ENCODE measurements at regions not wholly inside any gene's neighbourhood (a gene's known extent, or its start where the extent isn't known, plus 50 kb on each side); places are given as distances from the start of the nearest gene placed in this dataset.

- no peaks in the 10 kb centered on the region for H4K20me1 ChIP-seq (ENCODE audit: control insufficient read depth, extremely low read depth, insufficient read depth, low read length)
- no peaks in the 10 kb centered on the region for H3K9me3 ChIP-seq (ENCODE audit: control insufficient read depth, insufficient read depth, low read depth, low read length)
- no peak overlapping the region for H2AFZ ChIP-seq (ENCODE audit: low read length)
- H3K27ac ChIP-seq (ENCODE audit: insufficient read depth, low read length): no peak overlapping the region
- no peak overlapping the region for H3K9ac ChIP-seq (ENCODE audit: insufficient read depth, low read length)
- H3K27me3 ChIP-seq (ENCODE audit: control insufficient read depth, insufficient read depth, low read length): no peaks in the 10 kb centered on the region
- H3K36me3 ChIP-seq (ENCODE audit: control insufficient read depth, insufficient read depth, low read length): no peaks in the 10 kb centered on the region
- H3K4me1 ChIP-seq (ENCODE audit: control insufficient read depth, extremely low read depth, insufficient read depth, low read length): no peaks in the 10 kb centered on the region
- no peak overlapping the region for H3K4me2 ChIP-seq (ENCODE audit: extremely low read depth, insufficient read depth, low read length)
- H3K79me2 ChIP-seq (ENCODE audit: control insufficient read depth, insufficient read depth, low read length): no peaks in the 10 kb centered on the region
- TF ChIP-seq CTCF (conservative IDR thresholded peaks at IDR 0.05 in 1 of 2, IDR thresholded peaks at IDR 0.05 in 1 of 2; ENCODE audit: low read depth in 1 of 2, low read length in 2 of 2) (no peak), EZH2 (IDR thresholded peaks at IDR 0.05; ENCODE audit: low read length, missing control alignments) (no peak)
- H3K4me3 ChIP-seq (replicated peaks in 1 of 4; ENCODE audit: control extremely low read depth in 1 of 4, insufficient read depth in 1 of 4, low read depth in 3 of 4, low read length in 4 of 4): no peak overlapping the region
- DNase-seq (ENCODE audit: low read depth in 2 of 2): no peak
Observed at GRCh38 chr5:119953474-119953873, 324.1 kb downstream of the FAM170A start.

GRCh38 chr5:119954106-119954505 lies 324.7 kb downstream of the FAM170A start:
- no peak for TF ChIP-seq EZH2 (IDR thresholded peaks at IDR 0.05; ENCODE audit: low read length, missing control alignments)
- no peak for TF ChIP-seq CTCF (conservative IDR thresholded peaks at IDR 0.05 in 1 of 2, IDR thresholded peaks at IDR 0.05 in 1 of 2; ENCODE audit: low read depth in 1 of 2, low read length in 2 of 2)
- Histone ChIP-seq H4K20me1 (ENCODE audit: control insufficient read depth, extremely low read depth, insufficient read depth, low read length) (no peaks in the 10 kb centered on the region), H3K79me2 (ENCODE audit: control insufficient read depth, insufficient read depth, low read length) (no peaks in the 10 kb centered on the region), H3K36me3 (ENCODE audit: control insufficient read depth, insufficient read depth, low read length) (no peaks in the 10 kb centered on the region), H2AFZ (ENCODE audit: low read length) (no peak overlapping the region), H3K4me3 (replicated peaks in 1 of 4; ENCODE audit: control extremely low read depth in 1 of 4, insufficient read depth in 1 of 4, low read depth in 3 of 4, low read length in 4 of 4) (no peak overlapping the region), H3K9me3 (ENCODE audit: control insufficient read depth, insufficient read depth, low read depth, low read length) (no peaks in the 10 kb centered on the region), H3K27ac (ENCODE audit: insufficient read depth, low read length) (no peak overlapping the region), H3K27me3 (ENCODE audit: control insufficient read depth, insufficient read depth, low read length) (no peaks in the 10 kb centered on the region), H3K4me2 (ENCODE audit: extremely low read depth, insufficient read depth, low read length) (no peak overlapping the region), H3K9ac (ENCODE audit: insufficient read depth, low read length) (no peak overlapping the region), H3K4me1 (ENCODE audit: control insufficient read depth, extremely low read depth, insufficient read depth, low read length) (no peaks in the 10 kb centered on the region)
- DNase-seq (ENCODE audit: low read depth in 2 of 2): no peak

GRCh38 chr5:119961993-119962392 lies 332.6 kb downstream of the FAM170A start:
- H3K4me1 ChIP-seq (ENCODE audit: control insufficient read depth, extremely low read depth, insufficient read depth, low read length): no peaks in the 10 kb centered on the region
- no peaks in the 10 kb centered on the region for H3K27me3 ChIP-seq (ENCODE audit: control insufficient read depth, insufficient read depth, low read length)
- no peak for DNase-seq (ENCODE audit: low read depth in 2 of 2)
- TF ChIP-seq CTCF (conservative IDR thresholded peaks at IDR 0.05 in 1 of 2, IDR thresholded peaks at IDR 0.05 in 1 of 2; ENCODE audit: low read depth in 1 of 2, low read length in 2 of 2): no peak
- TF ChIP-seq EZH2 (IDR thresholded peaks at IDR 0.05; ENCODE audit: low read length, missing control alignments): no peak
- H2AFZ ChIP-seq (ENCODE audit: low read length): no peak overlapping the region
- no peak overlapping the region for H3K4me3 ChIP-seq (replicated peaks in 1 of 4; ENCODE audit: control extremely low read depth in 1 of 4, insufficient read depth in 1 of 4, low read depth in 3 of 4, low read length in 4 of 4)
- no peak overlapping the region for H3K4me2 ChIP-seq (ENCODE audit: extremely low read depth, insufficient read depth, low read length)
- H3K79me2 ChIP-seq (ENCODE audit: control insufficient read depth, insufficient read depth, low read length): no peaks in the 10 kb centered on the region
- H3K9me3 ChIP-seq (ENCODE audit: control insufficient read depth, insufficient read depth, low read depth, low read length): no peaks in the 10 kb centered on the region
- H3K36me3 ChIP-seq (ENCODE audit: control insufficient read depth, insufficient read depth, low read length): no peaks in the 10 kb centered on the region
- no peak overlapping the region for H3K27ac ChIP-seq (ENCODE audit: insufficient read depth, low read length)
- no peak overlapping the region for H3K9ac ChIP-seq (ENCODE audit: insufficient read depth, low read length)
- no peaks in the 10 kb centered on the region for H4K20me1 ChIP-seq (ENCODE audit: control insufficient read depth, extremely low read depth, insufficient read depth, low read length)
